ENCODE measurements at regions not wholly inside any gene's neighbourhood (a gene's known extent, or its start where the extent isn't known, plus 50 kb on each side); places are given as distances from the start of the nearest gene placed in this dataset.

GRCh38 chr2:129727286-129727685 is 252.2 kb upstream of the RAB6C start:
- no peak for TF ChIP-seq CTCF (IDR thresholded peaks at IDR 0.05)
- no peak for TF ChIP-seq POLR2A (IDR thresholded peaks at IDR 0.05)

Data from ovary (tissue), 3 donors.